ENCODE measurements at regions not wholly inside any gene's neighbourhood (a gene's known extent, or its start where the extent isn't known, plus 50 kb on each side); places are given as distances from the start of the nearest gene placed in this dataset.
"Not testable (repeated sequence)": the region's sequence is repeated elsewhere in the genome, so short reads cannot be mapped to it uniquely, and the experiment has no call there.

- no peak for DNase-seq
- Histone ChIP-seq H3K36me3 (no peaks in the 10 kb centered on the region), H3K9me3 (replicated peaks) (no peaks in the 10 kb centered on the region), H3K4me3 (no peak overlapping the region), H3K27me3 (no peaks in the 10 kb centered on the region), H3K4me1 (no peaks in the 10 kb centered on the region), H3K27ac (no peak overlapping the region)
Observed at GRCh38 chr20:6333110-6333509, 210.3 kb upstream of the FERMT1 start.

GRCh38 chr20:6321235-6321634 lies 198.4 kb upstream of the FERMT1 start:
- not testable (repeated sequence) for H3K36me3 ChIP-seq; DNase-seq; H3K27ac ChIP-seq; H3K4me1 ChIP-seq; H3K27me3 ChIP-seq; H3K4me3 ChIP-seq; H3K9me3 ChIP-seq (replicated peaks)

- DNase-seq: no peak
- no peaks in the 10 kb centered on the region for H3K9me3 ChIP-seq (replicated peaks)
- no peaks in the 10 kb centered on the region for H3K36me3 ChIP-seq
- H3K27me3 ChIP-seq: no peaks in the 10 kb centered on the region
- no peak overlapping the region for H3K4me3 ChIP-seq
- no peaks in the 10 kb centered on the region for H3K4me1 ChIP-seq
- H3K27ac ChIP-seq: no peak overlapping the region
Observed at GRCh38 chr20:6311841-6312655, 189.2 kb upstream of the FERMT1 start.

GRCh38 chr20:6311097-6311496 lies 188.3 kb upstream of the FERMT1 start:
- H3K27me3 ChIP-seq: no peaks in the 10 kb centered on the region
- H3K36me3 ChIP-seq: no peaks in the 10 kb centered on the region
- H3K4me3 ChIP-seq: no peak overlapping the region
- no peak overlapping the region for H3K27ac ChIP-seq
- DNase-seq: no peak
- H3K9me3 ChIP-seq (replicated peaks): no peaks in the 10 kb centered on the region
- no peaks in the 10 kb centered on the region for H3K4me1 ChIP-seq

GRCh38 chr20:6305536-6305935 lies 182.7 kb upstream of the FERMT1 start:
- H3K4me3 ChIP-seq: no peak overlapping the region
- no peak for DNase-seq
- no peaks in the 10 kb centered on the region for H3K36me3 ChIP-seq
- H3K27me3 ChIP-seq: no peaks in the 10 kb centered on the region
- no peak overlapping the region for H3K27ac ChIP-seq
- no peaks in the 10 kb centered on the region for H3K4me1 ChIP-seq
- H3K9me3 ChIP-seq (replicated peaks): no peaks in the 10 kb centered on the region

- Histone ChIP-seq H3K9me3 (replicated peaks) (no peaks in the 10 kb centered on the region), H3K36me3 (no peaks in the 10 kb centered on the region), H3K4me1 (no peaks in the 10 kb centered on the region), H3K27me3 (no peaks in the 10 kb centered on the region), H3K4me3 (no peak overlapping the region), H3K27ac (no peak overlapping the region)
- no peak for DNase-seq
Observed at GRCh38 chr20:6302041-6302440, 179.2 kb upstream of the FERMT1 start.

GRCh38 chr20:6299456-6299855 lies 176.6 kb upstream of the FERMT1 start:
- H3K4me1 ChIP-seq: no peaks in the 10 kb centered on the region
- H3K4me3 ChIP-seq: no peak overlapping the region
- H3K9me3 ChIP-seq (replicated peaks): no peaks in the 10 kb centered on the region
- H3K36me3 ChIP-seq: no peaks in the 10 kb centered on the region
- DNase-seq: no peak
- no peak overlapping the region for H3K27ac ChIP-seq
- H3K27me3 ChIP-seq: no peaks in the 10 kb centered on the region

GRCh38 chr20:6298049-6298448 lies 175.2 kb upstream of the FERMT1 start:
- Histone ChIP-seq H3K27me3 (no peaks in the 10 kb centered on the region), H3K36me3 (no peaks in the 10 kb centered on the region), H3K4me1 (no peaks in the 10 kb centered on the region), H3K27ac (no peak overlapping the region), H3K9me3 (replicated peaks) (no peaks in the 10 kb centered on the region), H3K4me3 (no peak overlapping the region)
- DNase-seq: no peak

GRCh38 chr20:6295867-6296256 lies 173.0 kb upstream of the FERMT1 start:
- Histone ChIP-seq H3K4me3 (no peak overlapping the region), H3K4me1 (no peaks in the 10 kb centered on the region)
- DNase-seq: no peak

GRCh38 chr20:6295127-6295866 lies 172.5 kb upstream of the FERMT1 start:
- no peaks in the 10 kb centered on the region for H3K4me1 ChIP-seq
- no peak for DNase-seq
- H3K27me3 ChIP-seq: no peaks in the 10 kb centered on the region
- no peak overlapping the region for H3K4me3 ChIP-seq
- H3K9me3 ChIP-seq (replicated peaks): no peaks in the 10 kb centered on the region
- no peaks in the 10 kb centered on the region for H3K36me3 ChIP-seq
- no peak overlapping the region for H3K27ac ChIP-seq

More at GRCh38 chr20:6295867-6296256, 173.0 kb upstream of the FERMT1 start:
- H3K27me3 ChIP-seq: no peaks in the 10 kb centered on the region
- no peaks in the 10 kb centered on the region for H3K9me3 ChIP-seq (replicated peaks)
- no peak overlapping the region for H3K27ac ChIP-seq
- H3K36me3 ChIP-seq: no peaks in the 10 kb centered on the region

GRCh38 chr20:6287471-6287870 lies 164.6 kb upstream of the FERMT1 start:
- no peak overlapping the region for H3K27ac ChIP-seq
- H3K4me1 ChIP-seq: no peaks in the 10 kb centered on the region
- no peaks in the 10 kb centered on the region for H3K9me3 ChIP-seq (replicated peaks)
- H3K36me3 ChIP-seq: no peaks in the 10 kb centered on the region
- H3K27me3 ChIP-seq: no peaks in the 10 kb centered on the region
- DNase-seq: no peak
- H3K4me3 ChIP-seq: no peak overlapping the region

GRCh38 chr20:6282642-6283041 lies 159.8 kb upstream of the FERMT1 start:
- H3K36me3 ChIP-seq: no peaks in the 10 kb centered on the region
- no peak for DNase-seq
- H3K9me3 ChIP-seq (replicated peaks): no peaks in the 10 kb centered on the region
- no peak overlapping the region for H3K4me3 ChIP-seq
- H3K27me3 ChIP-seq: no peaks in the 10 kb centered on the region
- no peaks in the 10 kb centered on the region for H3K4me1 ChIP-seq
- no peak overlapping the region for H3K27ac ChIP-seq

GRCh38 chr20:6277661-6278240 lies 154.9 kb upstream of the FERMT1 start:
- H3K9me3 ChIP-seq (replicated peaks): no peaks in the 10 kb centered on the region
- H3K27me3 ChIP-seq: no peaks in the 10 kb centered on the region
- no peaks in the 10 kb centered on the region for H3K36me3 ChIP-seq
- H3K4me3 ChIP-seq: no peak overlapping the region
- peak in 1 of 2 experiments; percentile 6 for DNase-seq
- H3K4me1 ChIP-seq: no peaks in the 10 kb centered on the region
- H3K27ac ChIP-seq: no peak overlapping the region

GRCh38 chr20:6270404-6270803 lies 147.6 kb upstream of the FERMT1 start:
- not testable (repeated sequence) for H3K4me3 ChIP-seq; DNase-seq; H3K9me3 ChIP-seq (replicated peaks); H3K36me3 ChIP-seq; H3K4me1 ChIP-seq; H3K27me3 ChIP-seq; H3K27ac ChIP-seq

GRCh38 chr20:6269168-6269873 lies 146.5 kb upstream of the FERMT1 start:
- H3K4me3 ChIP-seq: no peak overlapping the region
- H3K9me3 ChIP-seq (replicated peaks): no peaks in the 10 kb centered on the region
- peak in 1 of 2 experiments; percentile 4 for DNase-seq
- H3K27me3 ChIP-seq: no peaks in the 10 kb centered on the region
- no peaks in the 10 kb centered on the region for H3K36me3 ChIP-seq
- H3K27ac ChIP-seq: no peak overlapping the region
- no peaks in the 10 kb centered on the region for H3K4me1 ChIP-seq
